GM12891 (cell line): ENCODE measurements at regions not wholly inside any gene's neighbourhood (a gene's known extent, or its start where the extent isn't known, plus 50 kb on each side); places are given as distances from the start of the nearest gene placed in this dataset.

Experiments used
- POLR2A ChIP-seq: IDR thresholded peaks from 2 replicates; pipeline ENCODE4 v1.6.1; 2011; ENCODE audit warnings: low read depth, low read length, control low read depth
- POLR2AphosphoS5 ChIP-seq: IDR thresholded peaks from 2 replicates; pipeline ENCODE4 v1.6.1; 2011; ENCODE audit warnings: low read depth, low read length, control low read depth

DNA sequence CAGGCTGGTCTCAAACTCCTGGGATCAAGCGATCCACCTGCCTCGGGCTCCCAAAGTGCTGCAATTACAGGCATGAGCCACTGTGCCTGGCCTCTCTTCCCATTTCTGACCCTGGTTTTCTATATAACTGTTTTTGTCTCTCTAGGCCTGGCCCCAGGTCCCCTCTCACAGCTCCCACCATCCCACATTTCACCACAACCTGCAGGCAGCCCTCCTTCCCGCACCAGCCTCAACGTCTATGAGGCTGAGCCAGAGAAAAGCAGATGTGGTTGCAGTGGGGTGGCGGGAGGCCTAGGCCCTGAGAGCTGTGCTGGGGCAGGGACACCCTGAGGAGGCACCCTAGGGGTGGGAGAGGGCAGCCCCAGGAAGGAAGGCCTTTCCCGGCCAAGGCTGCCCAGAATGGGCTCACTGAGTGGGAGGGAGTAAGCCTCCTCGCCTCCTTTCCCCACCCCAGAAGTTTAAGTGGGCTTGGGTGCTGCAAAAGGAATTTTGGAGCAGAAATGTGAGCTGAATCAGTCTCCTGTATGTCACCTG lies 99.7 kb downstream of the LSM3 start:
- TF ChIP-seq POLR2AphosphoS5 (no peak), POLR2A (no peak)
